CD4-positive, CD25-positive, alpha-beta regulatory T cell (primary cell): ENCODE measurements at regions not wholly inside any gene's neighbourhood (a gene's known extent, or its start where the extent isn't known, plus 50 kb on each side); places are given as distances from the start of the nearest gene placed in this dataset.
"Not testable (repeated sequence)": the region's sequence is repeated elsewhere in the genome, so short reads cannot be mapped to it uniquely, and the experiment has no call there.

Source experiments
- ATAC-seq, 2 donors: fragments of 150-1000 bp; cut with Tn5 transposase; one replicate each; pipeline ENCODE4 v1.10.0; 2021; ENCODE audit warnings: low read depth in 2 of 2, moderate number of reproducible peaks in 2 of 2, moderate library complexity in 1 of 2
- DNase-seq, 3 donors: peaks; one replicate each; pipeline versions ENCODE4 v3.0.0 to v3.0.0-alpha.2; 2012 to 2022; ENCODE audit warnings: mixed read lengths in 1 of 3
- H3K27ac ChIP-seq: one replicate; pipeline ENCODE4 v1.7.0; 2013; ENCODE audit warnings: mild to moderate bottlenecking, low read length; ENCODE audit not compliant: insufficient read depth, poor library complexity, severe bottlenecking
- H3K27me3 ChIP-seq: one replicate; pipeline ENCODE4 v1.7.0; 2013; ENCODE audit warnings: low read length; ENCODE audit not compliant: control insufficient read depth, insufficient read depth
- H3K36me3 ChIP-seq: one replicate; pipeline ENCODE4 v1.7.0; 2013; ENCODE audit warnings: mild to moderate bottlenecking, low read length, moderate library complexity; ENCODE audit not compliant: control insufficient read depth, insufficient read depth
- H3K4me1 ChIP-seq: 2 replicates; pipeline ENCODE4 v1.7.0; 2013; ENCODE audit warnings: mild to moderate bottlenecking, low read length; ENCODE audit not compliant: insufficient read depth, control insufficient read depth, poor library complexity, severe bottlenecking
- H3K4me3 ChIP-seq: one replicate; pipeline ENCODE4 v1.7.0; 2013; ENCODE audit warnings: low read depth, mild to moderate bottlenecking, low read length, moderate library complexity
- H3K9me3 ChIP-seq, 2 experiments: 1 replicate in 1 of 2; 2 replicates in 1 of 2; pipeline ENCODE4 v1.7.0; 2013; ENCODE audit warnings: low read length in 2 of 2, mild to moderate bottlenecking in 1 of 2, moderate library complexity in 1 of 2; ENCODE audit not compliant: control insufficient read depth in 2 of 2
- H3K27ac Mint-ChIP-seq, 3 donors: one replicate each; pipeline ENCODE4 v1.8.0; 2020 to 2022; ENCODE audit warnings: mild to moderate bottlenecking in 3 of 3, mixed read lengths in 3 of 3, moderate library complexity in 2 of 3
- H3K27me3 Mint-ChIP-seq: one replicate; pipeline ENCODE4 v1.8.0; 2022; ENCODE audit warnings: mild to moderate bottlenecking, mixed read lengths
- H3K36me3 Mint-ChIP-seq: one replicate; pipeline ENCODE4 v1.8.0; 2020; ENCODE audit warnings: mixed read lengths
- H3K4me1 Mint-ChIP-seq, 4 donors: one replicate each; pipeline ENCODE4 v1.8.0; 2020 to 2022; ENCODE audit warnings: mixed read lengths in 4 of 4, mild to moderate bottlenecking in 1 of 4
- H3K4me3 Mint-ChIP-seq, 4 donors: one replicate each; pipeline ENCODE4 v1.8.0; 2020 to 2022; ENCODE audit warnings: mild to moderate bottlenecking in 4 of 4, mixed read lengths in 4 of 4, moderate library complexity in 3 of 4
- H3K9me3 Mint-ChIP-seq, 7 donors: one replicate each; pipeline ENCODE4 v1.8.0; 2020 to 2022; ENCODE audit warnings: mixed read lengths in 7 of 7, mild to moderate bottlenecking in 3 of 7, moderate library complexity in 2 of 7

DNA sequence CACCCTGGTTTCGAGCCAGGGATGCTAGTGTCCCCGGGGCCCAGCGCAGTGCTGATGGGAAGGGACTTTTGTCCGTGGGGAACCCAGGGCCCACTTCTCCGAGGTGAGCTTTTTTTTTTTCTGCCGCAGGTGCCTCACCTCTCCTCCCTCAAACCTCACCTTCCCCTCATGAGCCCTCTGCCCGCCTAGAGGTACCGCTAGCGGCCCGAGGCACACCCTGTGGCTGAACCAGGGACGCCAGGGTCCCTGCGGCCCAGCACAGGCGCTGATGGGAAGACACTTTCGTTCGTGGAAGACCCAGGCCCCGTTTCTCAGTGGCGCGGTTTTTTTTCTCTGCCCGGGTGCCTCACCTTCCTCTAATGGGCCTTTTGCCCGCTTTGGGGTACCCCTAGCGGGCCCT lies 1570.7 kb downstream of the TSPY10 start:
- H3K9me3 ChIP-seq, DNase-seq, H3K9me3 Mint-ChIP-seq: not testable (repeated sequence)

GRCh38 chrY:11099004-11099403 lies 1571.3 kb downstream of the TSPY10 start:
- H3K27me3 ChIP-seq: no peaks in the 10 kb centered on the region
- DNase-seq: no peak
- Mint-ChIP-seq H3K27ac (no peak overlapping the region), H3K4me3 (no peak overlapping the region), H3K36me3 (no peaks in the 10 kb centered on the region), H3K27me3 (no peaks in the 10 kb centered on the region), H3K4me1 (no peaks in the 10 kb centered on the region), H3K9me3 (no peaks in the 10 kb centered on the region)
- H3K27ac ChIP-seq: no peak overlapping the region
- H3K9me3 ChIP-seq: peaks cover 0 to 4% of the 10 kb centered on the region in 2 experiments
- no peaks in the 10 kb centered on the region for H3K4me1 ChIP-seq
- no peak for ATAC-seq
- no peaks in the 10 kb centered on the region for H3K36me3 ChIP-seq
- no peak overlapping the region for H3K4me3 ChIP-seq

More for the DNA sequence above, 1570.7 kb downstream of the TSPY10 start:
- not testable (repeated sequence) for H3K36me3 Mint-ChIP-seq, H3K4me3 ChIP-seq, H3K27ac Mint-ChIP-seq, H3K4me1 ChIP-seq, ATAC-seq, H3K27me3 ChIP-seq, H3K27me3 Mint-ChIP-seq, H3K27ac ChIP-seq, H3K4me1 Mint-ChIP-seq, H3K4me3 Mint-ChIP-seq, H3K36me3 ChIP-seq

GRCh38 chrY:11100472-11100871 lies 1572.8 kb downstream of the TSPY10 start:
- H3K27ac Mint-ChIP-seq, H3K27ac ChIP-seq, H3K4me3 ChIP-seq, H3K4me1 Mint-ChIP-seq, ATAC-seq, H3K4me3 Mint-ChIP-seq, DNase-seq, H3K9me3 ChIP-seq, H3K36me3 Mint-ChIP-seq, H3K4me1 ChIP-seq, H3K9me3 Mint-ChIP-seq, H3K27me3 ChIP-seq, H3K27me3 Mint-ChIP-seq, H3K36me3 ChIP-seq: not testable (repeated sequence)

DNA sequence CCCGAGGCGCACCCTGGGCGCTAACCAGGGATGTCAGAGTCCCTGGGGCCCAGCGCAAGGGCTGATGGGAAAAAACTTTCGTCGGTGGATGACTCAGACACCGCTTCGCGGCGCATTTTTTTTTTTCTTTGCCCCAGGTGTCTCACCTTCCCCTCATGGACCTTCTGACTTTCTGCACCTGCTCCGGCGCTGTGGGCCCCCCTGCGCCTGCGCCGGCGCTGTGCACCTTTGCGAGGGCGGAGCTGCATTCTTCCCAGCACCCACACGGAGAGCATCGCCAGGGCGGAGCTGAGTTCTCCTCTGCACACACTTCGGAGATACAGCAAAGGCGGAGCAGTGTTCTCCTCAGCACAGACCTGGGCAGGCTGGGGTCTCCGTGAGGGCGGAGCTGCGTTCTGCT lies 1575.3 kb downstream of the TSPY10 start:
- not testable (repeated sequence) for DNase-seq, H3K36me3 ChIP-seq, H3K27ac ChIP-seq, H3K4me1 ChIP-seq, H3K9me3 ChIP-seq, H3K27me3 Mint-ChIP-seq, H3K4me3 ChIP-seq, H3K27me3 ChIP-seq, H3K36me3 Mint-ChIP-seq, H3K4me3 Mint-ChIP-seq, H3K4me1 Mint-ChIP-seq, H3K9me3 Mint-ChIP-seq, H3K27ac Mint-ChIP-seq, ATAC-seq

DNA sequence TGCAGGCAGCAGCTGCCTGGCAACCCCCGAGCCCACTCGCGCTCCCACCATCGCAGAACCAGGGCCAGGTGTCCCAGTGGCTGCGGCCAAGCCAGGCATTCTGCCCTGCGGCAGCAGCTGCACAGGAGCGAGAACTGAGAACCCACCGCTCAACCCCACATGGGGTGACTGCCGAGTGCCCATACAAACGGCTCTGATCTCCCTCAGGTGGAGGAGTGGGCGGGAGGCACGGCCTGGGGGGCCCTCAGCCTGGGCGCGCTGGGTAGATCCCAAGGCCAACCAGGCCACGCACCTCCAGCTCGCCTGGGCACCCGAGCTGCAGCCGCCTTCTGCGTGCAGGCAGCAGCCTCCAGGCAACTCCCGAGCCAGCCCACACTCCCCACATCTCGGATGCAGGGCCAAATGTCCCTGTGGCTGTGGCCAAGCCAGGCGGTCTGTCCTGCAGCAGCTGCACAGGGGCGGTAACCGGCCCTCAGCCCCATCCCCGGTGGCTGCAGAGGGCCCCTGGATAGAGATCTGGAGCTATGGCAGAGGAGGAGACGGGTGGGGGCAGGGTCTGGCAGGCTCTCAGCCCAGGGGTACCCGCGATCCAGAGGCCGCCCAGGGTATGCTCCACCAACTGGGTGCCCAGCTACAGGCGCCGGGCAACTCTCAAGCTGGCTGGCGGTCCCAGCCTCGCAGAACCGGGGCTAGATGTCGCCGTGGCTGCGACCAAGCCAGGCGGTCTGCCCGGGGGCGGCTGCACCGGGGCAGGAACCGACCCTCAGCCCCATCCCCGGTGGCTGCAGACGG lies 1579.6 kb downstream of the TSPY10 start:
- not testable (repeated sequence) for H3K4me1 Mint-ChIP-seq, DNase-seq, H3K36me3 Mint-ChIP-seq, H3K27me3 Mint-ChIP-seq, H3K27me3 ChIP-seq, H3K4me3 ChIP-seq, ATAC-seq, H3K4me1 ChIP-seq, H3K36me3 ChIP-seq, H3K9me3 Mint-ChIP-seq, H3K27ac ChIP-seq, H3K4me3 Mint-ChIP-seq, H3K9me3 ChIP-seq, H3K27ac Mint-ChIP-seq

- H3K9me3 ChIP-seq, H3K36me3 Mint-ChIP-seq, DNase-seq, H3K36me3 ChIP-seq, H3K27ac ChIP-seq, H3K4me3 ChIP-seq, H3K27me3 ChIP-seq, H3K27me3 Mint-ChIP-seq, H3K9me3 Mint-ChIP-seq, H3K4me3 Mint-ChIP-seq, H3K4me1 Mint-ChIP-seq, H3K4me1 ChIP-seq, ATAC-seq, H3K27ac Mint-ChIP-seq: not testable (repeated sequence)
Observed at GRCh38 chrY:11151724-11152123, 1549.3 kb upstream of the USP9Y start.

DNA sequence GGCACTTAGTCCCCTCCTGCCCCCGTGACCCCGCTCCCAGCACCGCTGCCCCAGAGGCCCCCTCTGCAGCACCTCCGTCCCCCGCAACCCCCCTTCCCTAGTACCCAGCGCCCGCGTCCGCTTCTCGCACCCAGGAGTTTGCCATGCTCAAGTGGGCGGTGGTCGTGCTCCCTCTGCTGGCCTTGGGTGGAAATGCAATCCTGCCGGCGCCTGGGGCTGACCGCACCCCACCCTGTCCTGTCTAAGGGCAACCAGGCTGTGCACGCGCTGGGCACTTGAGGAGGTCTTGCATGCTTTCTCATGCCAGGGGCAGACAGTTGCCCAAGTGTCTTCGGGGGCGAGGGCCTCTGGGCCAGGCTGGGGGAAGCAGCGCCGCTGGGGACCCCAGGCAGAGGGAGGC lies 1544.9 kb upstream of the USP9Y start:
- not testable (repeated sequence) for H3K27ac ChIP-seq, DNase-seq, H3K9me3 Mint-ChIP-seq, H3K27me3 ChIP-seq, H3K4me1 ChIP-seq, H3K27ac Mint-ChIP-seq, H3K4me1 Mint-ChIP-seq, H3K4me3 ChIP-seq, H3K36me3 Mint-ChIP-seq, H3K9me3 ChIP-seq, H3K36me3 ChIP-seq, ATAC-seq, H3K27me3 Mint-ChIP-seq, H3K4me3 Mint-ChIP-seq

- not testable (repeated sequence) for H3K9me3 Mint-ChIP-seq, H3K4me3 ChIP-seq, H3K36me3 Mint-ChIP-seq, H3K9me3 ChIP-seq, H3K36me3 ChIP-seq, H3K27me3 Mint-ChIP-seq, H3K27ac Mint-ChIP-seq, H3K27ac ChIP-seq, DNase-seq, ATAC-seq, H3K4me1 ChIP-seq, H3K27me3 ChIP-seq, H3K4me3 Mint-ChIP-seq, H3K4me1 Mint-ChIP-seq
Observed at GRCh38 chrY:11156846-11157245, 1544.2 kb upstream of the USP9Y start.
